Inflammatory macrophage treated with lipopolysaccharide for 1 hour (primary cell): ENCODE measurements at regions not wholly inside any gene's neighbourhood (a gene's known extent, or its start where the extent isn't known, plus 50 kb on each side); places are given as distances from the start of the nearest gene placed in this dataset.

ENCODE experiments used
- DNase-seq, 2 donors: peaks; one replicate each; pipeline ENCODE4 v3.0.0-alpha.2; 2020 to 2022

- no peak for DNase-seq
Observed at GRCh38 chr13:106683918-106684317, 116.0 kb upstream of the ARGLU1 start.

GRCh38 chr13:106683179-106683578 lies 115.2 kb upstream of the ARGLU1 start:
- DNase-seq, result no peak

GRCh38 chr13:106681997-106682396 lies 114.1 kb upstream of the ARGLU1 start:
- DNase-seq, result no peak

GRCh38 chr13:106681536-106681935 lies 113.6 kb upstream of the ARGLU1 start:
- no peak for DNase-seq

GRCh38 chr13:106680796-106681472 lies 113.0 kb upstream of the ARGLU1 start:
- no peak for DNase-seq

- DNase-seq, result no peak
Observed at GRCh38 chr13:106678646-106679418, 110.9 kb upstream of the ARGLU1 start.

- no peak for DNase-seq
Observed at GRCh38 chr13:106675311-106675710, 107.4 kb upstream of the ARGLU1 start.

GRCh38 chr13:106660746-106661625 lies 93.0 kb upstream of the ARGLU1 start:
- no peak for DNase-seq

GRCh38 chr13:106657104-106657503 lies 89.2 kb upstream of the ARGLU1 start:
- DNase-seq, result no peak

GRCh38 chr13:106656186-106656585 lies 88.2 kb upstream of the ARGLU1 start:
- no peak for DNase-seq

- DNase-seq, result no peak
Observed at GRCh38 chr13:106651442-106651841, 83.5 kb upstream of the ARGLU1 start.

GRCh38 chr13:106650690-106651205 lies 82.8 kb upstream of the ARGLU1 start:
- no peak for DNase-seq

- no peak for DNase-seq
Observed at GRCh38 chr13:106649495-106649894, 81.6 kb upstream of the ARGLU1 start.

GRCh38 chr13:106640515-106640914 lies 72.6 kb upstream of the ARGLU1 start:
- DNase-seq, result no peak

GRCh38 chr13:106637519-106637918 lies 69.6 kb upstream of the ARGLU1 start:
- DNase-seq, result no peak

- no peak for DNase-seq
Observed at GRCh38 chr13:106636492-106636891, 68.6 kb upstream of the ARGLU1 start.

- no peak for DNase-seq
Observed at GRCh38 chr13:106635616-106636015, 67.7 kb upstream of the ARGLU1 start.

- DNase-seq, result no peak
Observed at GRCh38 chr13:106633321-106633720, 65.4 kb upstream of the ARGLU1 start.

- no peak for DNase-seq
Observed at GRCh38 chr13:106630650-106631049, 62.7 kb upstream of the ARGLU1 start.

GRCh38 chr13:106630162-106630561 lies 62.2 kb upstream of the ARGLU1 start:
- DNase-seq, result no peak

- DNase-seq, result peak in 1 of 2 donors; percentile 12
Observed at GRCh38 chr13:106628936-106629659, 61.2 kb upstream of the ARGLU1 start.

GRCh38 chr13:106626473-106626872 lies 58.5 kb upstream of the ARGLU1 start:
- no peak for DNase-seq

GRCh38 chr13:106625578-106625977 lies 57.6 kb upstream of the ARGLU1 start:
- no peak for DNase-seq
